ENCODE measurements at regions not wholly inside any gene's neighbourhood (a gene's known extent, or its start where the extent isn't known, plus 50 kb on each side); places are given as distances from the start of the nearest gene placed in this dataset.

DNA sequence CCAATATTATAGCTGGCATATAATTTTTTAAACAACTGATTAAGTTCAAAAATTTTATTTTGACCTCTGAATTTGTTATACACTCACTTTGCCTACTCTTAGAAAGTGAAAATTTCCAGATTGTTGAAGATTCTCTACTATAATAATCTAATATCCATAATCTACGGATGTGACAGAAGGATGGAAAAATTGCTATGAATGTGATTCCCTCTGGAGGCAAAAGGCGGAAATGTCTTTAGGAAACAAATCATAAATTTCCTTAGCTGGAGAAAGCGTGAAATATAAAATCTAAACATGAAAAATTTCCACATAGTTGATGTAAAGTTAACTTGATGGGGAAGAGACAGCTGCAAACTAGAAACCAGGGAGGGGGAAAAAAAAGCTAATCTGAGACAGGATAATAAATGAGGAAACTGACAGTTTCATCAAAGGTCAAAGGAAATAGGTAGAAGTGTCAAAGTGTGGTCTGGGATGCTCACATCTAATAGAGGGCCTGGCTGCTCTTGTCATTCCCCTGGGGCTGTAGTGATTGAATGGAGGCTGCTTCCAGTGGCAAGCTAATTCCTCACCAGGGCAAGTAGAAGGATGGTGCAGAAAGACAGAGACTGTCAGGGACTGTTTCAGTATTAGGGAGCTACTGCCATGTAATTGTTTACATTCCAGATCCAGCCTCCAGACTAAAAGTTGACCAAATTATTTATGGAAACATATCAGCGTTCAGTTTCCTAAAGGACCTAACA, 264.5 kb downstream of the SDHAF3 start:
- Histone ChIP-seq H3K36me3 (no peaks in the 10 kb centered on the region), H3K4me3 (no peak overlapping the region), H3K27me3 (no peaks in the 10 kb centered on the region), H3K27ac (no peak overlapping the region), H3K9me3 (no peaks in the 10 kb centered on the region), H3K4me1 (no peaks in the 10 kb centered on the region)
- TF ChIP-seq, protein P1, sequence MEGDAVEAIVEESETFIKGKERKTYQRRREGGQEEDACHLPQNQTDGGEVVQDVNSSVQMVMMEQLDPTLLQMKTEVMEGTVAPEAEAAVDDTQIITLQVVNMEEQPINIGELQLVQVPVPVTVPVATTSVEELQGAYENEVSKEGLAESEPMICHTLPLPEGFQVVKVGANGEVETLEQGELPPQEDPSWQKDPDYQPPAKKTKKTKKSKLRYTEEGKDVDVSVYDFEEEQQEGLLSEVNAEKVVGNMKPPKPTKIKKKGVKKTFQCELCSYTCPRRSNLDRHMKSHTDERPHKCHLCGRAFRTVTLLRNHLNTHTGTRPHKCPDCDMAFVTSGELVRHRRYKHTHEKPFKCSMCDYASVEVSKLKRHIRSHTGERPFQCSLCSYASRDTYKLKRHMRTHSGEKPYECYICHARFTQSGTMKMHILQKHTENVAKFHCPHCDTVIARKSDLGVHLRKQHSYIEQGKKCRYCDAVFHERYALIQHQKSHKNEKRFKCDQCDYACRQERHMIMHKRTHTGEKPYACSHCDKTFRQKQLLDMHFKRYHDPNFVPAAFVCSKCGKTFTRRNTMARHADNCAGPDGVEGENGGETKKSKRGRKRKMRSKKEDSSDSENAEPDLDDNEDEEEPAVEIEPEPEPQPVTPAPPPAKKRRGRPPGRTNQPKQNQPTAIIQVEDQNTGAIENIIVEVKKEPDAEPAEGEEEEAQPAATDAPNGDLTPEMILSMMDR (IDR thresholded peaks at IDR 0.05): no peak
- DNase-seq (ENCODE audit: low spot score): no peak

DNA sequence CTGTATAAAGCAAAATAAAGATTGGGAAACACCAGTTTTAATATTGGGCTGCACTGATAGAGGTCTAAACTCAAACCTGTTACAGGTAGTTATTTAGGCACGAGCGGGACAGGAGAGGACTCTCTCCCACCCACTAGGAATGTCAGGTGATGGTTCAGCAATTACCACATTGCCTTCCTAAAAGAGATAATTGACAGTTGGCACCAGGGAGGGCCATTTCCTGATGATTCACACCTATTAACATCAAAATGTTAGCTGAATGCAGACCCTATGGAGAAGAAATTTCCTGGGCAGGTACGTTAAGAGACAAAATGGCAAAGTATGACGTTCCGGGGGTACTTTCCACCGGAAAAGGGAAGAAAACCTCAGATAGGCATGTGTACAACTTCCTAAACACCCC, 272.6 kb downstream of the SDHAF3 start:
- TF ChIP-seq, protein P1 (IDR thresholded peaks at IDR 0.05): no peak
- no peak overlapping the region for H3K4me3 ChIP-seq
- H3K27me3 ChIP-seq: no peaks in the 10 kb centered on the region
- H3K36me3 ChIP-seq: no peaks in the 10 kb centered on the region
- H3K27ac ChIP-seq: no peak overlapping the region
- no peaks in the 10 kb centered on the region for H3K4me1 ChIP-seq
- no peak for DNase-seq (ENCODE audit: low spot score)
- peaks cover 0 to 3% of the 10 kb centered on the region in 2 donors for H3K9me3 ChIP-seq

DNA sequence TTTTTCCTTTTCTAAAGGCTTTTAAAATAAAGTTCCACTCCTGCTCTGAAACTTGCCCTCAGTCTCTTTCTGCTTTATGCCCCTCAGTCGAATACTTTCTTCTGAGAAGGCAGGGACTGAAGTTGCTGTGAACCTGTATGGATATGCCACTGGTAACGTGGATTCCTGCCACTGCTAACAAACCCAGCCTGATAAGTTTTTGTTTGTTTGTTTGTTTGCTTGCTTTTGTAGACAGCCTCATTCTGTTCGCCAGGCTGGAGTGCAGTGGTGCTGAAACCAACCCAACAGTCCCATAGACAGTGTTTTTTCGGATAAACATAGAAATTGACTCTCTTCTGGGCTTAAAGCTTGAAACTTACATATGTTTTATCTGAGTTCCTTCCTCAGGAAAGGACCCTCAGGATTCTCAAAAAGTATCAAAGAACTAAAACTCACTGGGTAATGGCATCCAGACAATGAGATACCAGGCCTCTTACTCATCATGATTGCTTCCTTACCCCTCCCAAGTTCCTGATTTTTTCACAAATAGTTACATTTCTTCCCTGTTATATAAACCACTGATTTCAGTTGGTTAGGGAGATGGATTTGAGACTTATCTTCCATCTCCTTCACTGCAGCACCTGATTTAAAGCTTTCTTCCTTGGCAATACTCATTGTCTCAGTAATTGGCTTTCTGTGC, 273.6 kb downstream of the SDHAF3 start:
- Histone ChIP-seq H3K4me1 (no peaks in the 10 kb centered on the region), H3K36me3 (no peaks in the 10 kb centered on the region), H3K27me3 (no peaks in the 10 kb centered on the region), H3K9me3 (peaks cover 0 to 3% of the 10 kb centered on the region in 2 donors), H3K4me3 (no peak overlapping the region), H3K27ac (no peak overlapping the region)
- TF ChIP-seq, protein P1 (IDR thresholded peaks at IDR 0.05): no peak
- DNase-seq (ENCODE audit: low spot score): no peak

DNA sequence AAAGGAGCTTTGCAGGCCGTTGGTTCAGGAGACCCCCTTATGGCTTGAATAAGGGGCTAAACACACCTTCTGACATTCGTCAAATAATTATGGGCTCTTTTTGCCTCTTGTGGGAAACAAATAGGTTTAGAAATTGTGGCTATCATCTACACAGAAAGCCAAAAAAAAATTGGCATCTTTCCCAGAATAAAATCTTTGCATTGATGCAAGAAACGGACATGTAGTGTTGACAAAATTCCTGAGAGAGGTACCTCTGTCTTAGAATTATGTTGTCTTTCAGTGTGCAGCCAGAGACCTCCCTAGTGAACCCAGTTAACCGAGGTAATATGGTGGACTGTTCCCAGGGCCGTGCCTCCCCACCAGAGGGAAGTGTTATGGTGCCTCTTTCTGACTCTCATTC, 283.9 kb downstream of the SDHAF3 start:
- Histone ChIP-seq H3K36me3 (no peaks in the 10 kb centered on the region), H3K9me3 (no peaks in the 10 kb centered on the region), H3K4me3 (no peak overlapping the region), H3K4me1 (no peaks in the 10 kb centered on the region), H3K27ac (no peak overlapping the region), H3K27me3 (no peaks in the 10 kb centered on the region)
- no peak for DNase-seq (ENCODE audit: low spot score)
- TF ChIP-seq, protein P1 (IDR thresholded peaks at IDR 0.05): no peak

DNA sequence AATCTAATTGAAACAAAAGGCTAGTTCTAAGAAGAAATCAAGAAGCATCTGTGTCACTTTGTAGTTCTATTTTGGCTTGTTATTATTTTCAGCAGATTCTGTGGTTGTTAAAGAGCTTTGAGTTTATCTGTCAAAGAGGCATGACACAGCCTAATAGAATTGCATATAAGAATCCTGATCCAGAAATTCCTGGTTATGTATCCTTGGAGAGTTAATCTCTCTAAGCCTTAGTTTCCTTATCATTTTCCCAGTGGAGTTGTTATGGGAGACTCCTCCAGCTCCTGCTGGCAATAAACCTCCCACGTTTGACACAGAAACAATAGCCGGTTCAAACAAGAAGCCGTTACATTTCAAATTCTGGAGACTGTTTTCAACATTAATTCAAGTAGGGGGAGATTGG, 288.3 kb downstream of the SDHAF3 start:
- Histone ChIP-seq H3K9me3 (no peaks in the 10 kb centered on the region), H3K27me3 (no peaks in the 10 kb centered on the region), H3K4me1 (no peaks in the 10 kb centered on the region), H3K36me3 (no peaks in the 10 kb centered on the region), H3K4me3 (no peak overlapping the region), H3K27ac (no peak overlapping the region)
- TF ChIP-seq, protein P1 (IDR thresholded peaks at IDR 0.05): no peak
- DNase-seq (ENCODE audit: low spot score): no peak

Measured in right atrium auricular region (tissue), 2 donors.